Glutamatergic neuron (in vitro differentiated cells): ENCODE measurements at regions not wholly inside any gene's neighbourhood (a gene's known extent, or its start where the extent isn't known, plus 50 kb on each side); places are given as distances from the start of the nearest gene placed in this dataset.

ENCODE experiments used
- DNase-seq: peaks from one replicate; pipeline ENCODE4 v3.0.0; 2022
- H3K27ac Mint-ChIP-seq: one replicate; pipeline ENCODE4 v1.8.0; 2020; ENCODE audit warnings: mild to moderate bottlenecking, mixed read lengths, inconsistent platforms; ENCODE audit not compliant: unreplicated experiment
- H3K27me3 Mint-ChIP-seq: one replicate; pipeline ENCODE4 v1.8.0; 2020; ENCODE audit warnings: mild to moderate bottlenecking, moderate library complexity, mixed read lengths, inconsistent platforms; ENCODE audit not compliant: unreplicated experiment
- H3K36me3 Mint-ChIP-seq: one replicate; pipeline ENCODE4 v1.8.0; 2020; ENCODE audit warnings: mild to moderate bottlenecking, mixed read lengths, inconsistent platforms; ENCODE audit not compliant: unreplicated experiment
- H3K4me1 Mint-ChIP-seq: one replicate; pipeline ENCODE4 v1.8.0; 2020; ENCODE audit warnings: mild to moderate bottlenecking, low read depth, mixed read lengths, inconsistent platforms; ENCODE audit not compliant: unreplicated experiment
- H3K4me3 Mint-ChIP-seq: one replicate; pipeline ENCODE4 v1.8.0; 2020; ENCODE audit warnings: mild to moderate bottlenecking, mixed read lengths, inconsistent platforms; ENCODE audit not compliant: unreplicated experiment
- H3K9me3 Mint-ChIP-seq: one replicate; pipeline ENCODE4 v1.8.0; 2020; ENCODE audit warnings: mild to moderate bottlenecking, moderate library complexity, mixed read lengths, inconsistent platforms; ENCODE audit not compliant: unreplicated experiment
- CTCF ChIP-seq: fragments of 200-600 bp; sonication (generic); IDR thresholded peaks from one replicate; pipeline ENCODE4 v1.5.0; 2021; ENCODE audit not compliant: partially characterized antibody, unreplicated experiment

- TF ChIP-seq CTCF, result no peak
- Mint-ChIP-seq H3K4me1 (peaks cover 5% of the 10 kb centered on the region), H3K27me3 (no peaks in the 10 kb centered on the region), H3K36me3 (peaks cover 4% of the 10 kb centered on the region), H3K4me3 (no peak overlapping the region), H3K27ac (no peak overlapping the region), H3K9me3 (peaks cover 2% of the 10 kb centered on the region)
- no peak for DNase-seq
Observed at GRCh38 chr1:224524679-224525078, 90.1 kb upstream of the WDR26 start.

- H3K27ac Mint-ChIP-seq, result no peak overlapping the region
- no peak for DNase-seq
- no peaks in the 10 kb centered on the region for H3K9me3 Mint-ChIP-seq
- no peaks in the 10 kb centered on the region for H3K27me3 Mint-ChIP-seq
- no peak for TF ChIP-seq CTCF
- H3K4me3 Mint-ChIP-seq, result no peak overlapping the region
- H3K36me3 Mint-ChIP-seq, result peaks cover 4% of the 10 kb centered on the region
- H3K4me1 Mint-ChIP-seq, result peaks cover 5% of the 10 kb centered on the region
Observed at GRCh38 chr1:224525411-224526040, 90.6 kb upstream of the CNIH3 start.

- Mint-ChIP-seq H3K27me3 (no peaks in the 10 kb centered on the region), H3K36me3 (no peaks in the 10 kb centered on the region), H3K4me3 (no peak overlapping the region), H3K4me1 (peaks cover 5% of the 10 kb centered on the region), H3K27ac (no peak overlapping the region), H3K9me3 (no peaks in the 10 kb centered on the region)
- no peak for DNase-seq
- no peak for TF ChIP-seq CTCF
Observed at GRCh38 chr1:224526771-224527170, 89.3 kb upstream of the CNIH3 start.

GRCh38 chr1:224528900-224529299 lies 87.2 kb upstream of the CNIH3 start:
- no peak for DNase-seq
- TF ChIP-seq CTCF, result no peak
- Mint-ChIP-seq H3K4me1 (peaks cover 5% of the 10 kb centered on the region), H3K27ac (no peak overlapping the region), H3K4me3 (no peak overlapping the region), H3K27me3 (no peaks in the 10 kb centered on the region), H3K36me3 (no peaks in the 10 kb centered on the region), H3K9me3 (no peaks in the 10 kb centered on the region)

- Mint-ChIP-seq H3K4me1 (peaks cover 5% of the 10 kb centered on the region), H3K4me3 (no peak overlapping the region), H3K27me3 (no peaks in the 10 kb centered on the region), H3K36me3 (no peaks in the 10 kb centered on the region), H3K27ac (no peak overlapping the region), H3K9me3 (no peaks in the 10 kb centered on the region)
- TF ChIP-seq CTCF, result no peak
- no peak for DNase-seq
Observed at GRCh38 chr1:224529844-224530243, 86.3 kb upstream of the CNIH3 start.
